H1 (cell line): ENCODE measurements at regions not wholly inside any gene's neighbourhood (a gene's known extent, or its start where the extent isn't known, plus 50 kb on each side); places are given as distances from the start of the nearest gene placed in this dataset.

Source experiments
- ATF2 ChIP-seq: IDR thresholded peaks from 2 replicates; pipeline ENCODE4 v1.6.1; 2012; ENCODE audit warnings: low read length, inconsistent platforms
- BCL11A ChIP-seq, 2 experiments: IDR thresholded peaks; one replicate each; pipeline ENCODE4 v1.6.1; 2011; ENCODE audit warnings: low read depth in 2 of 2, low read length in 2 of 2, mild to moderate bottlenecking in 2 of 2
- BRCA1 ChIP-seq: IDR thresholded peaks from 2 replicates; pipeline ENCODE4 v1.6.1; 2012; ENCODE audit warnings: low read depth, low read length, improper control_type of control experiment
- CBX5 ChIP-seq: fragments of 300-800, 300-1000 bp; sonication (generic); IDR thresholded peaks from 2 replicates; pipeline ENCODE4 v1.7.1; 2016; ENCODE audit warnings: antibody characterized with exemption, low read length, low read depth
- EGR1 ChIP-seq: IDR thresholded peaks from 2 replicates; pipeline ENCODE4 v1.6.1; 2011; ENCODE audit warnings: low read depth, low read length, borderline replicate concordance
- EP300 ChIP-seq, 2 experiments: IDR thresholded peaks; 1 replicate in 1 of 2; 2 replicates in 1 of 2; pipeline ENCODE4 v1.6.1; 2011 to 2012; ENCODE audit warnings: low read depth in 2 of 2, low read length in 2 of 2, mild to moderate bottlenecking in 2 of 2, borderline replicate concordance in 1 of 2, inconsistent platforms in 1 of 2, moderate library complexity in 1 of 2
- FOSL1 ChIP-seq: IDR thresholded peaks from 2 replicates; pipeline ENCODE4 v1.6.1; 2011; ENCODE audit warnings: mild to moderate bottlenecking, low read depth, low read length, moderate library complexity; ENCODE audit not compliant: insufficient read depth
- HDAC2 ChIP-seq, 2 experiments: fragments of 300-600 bp in 1 of 2; sonication (generic) in 1 of 2; IDR thresholded peaks; 2 replicates each; pipeline ENCODE4 v1.6.1; 2011 to 2012; ENCODE audit warnings: low read depth in 2 of 2, low read length in 2 of 2, mild to moderate bottlenecking in 2 of 2, moderate library complexity in 2 of 2, borderline replicate concordance in 1 of 2, inconsistent platforms in 1 of 2
- KDM4A ChIP-seq: IDR thresholded peaks from one replicate; pipeline ENCODE4 v1.7.1; 2012; ENCODE audit warnings: low read depth, mild to moderate bottlenecking, moderate library complexity, low read length, inconsistent platforms; ENCODE audit not compliant: severe bottlenecking
- MAFK ChIP-seq: IDR thresholded peaks from 2 replicates; pipeline ENCODE4 v1.6.1; 2012; ENCODE audit warnings: low read depth, mild to moderate bottlenecking, improper control_type of control experiment, low read length
- NRF1 ChIP-seq: IDR thresholded peaks from 2 replicates; pipeline ENCODE4 v1.6.1; 2011; ENCODE audit warnings: mild to moderate bottlenecking, low read depth, low read length, improper control_type of control experiment
- RBBP5 ChIP-seq: IDR thresholded peaks from 2 replicates; pipeline ENCODE4 v1.7.1; 2012; ENCODE audit warnings: low read depth, mild to moderate bottlenecking, inconsistent platforms, low read length, moderate library complexity, borderline replicate concordance
- RFX5 ChIP-seq: IDR thresholded peaks from 2 replicates; pipeline ENCODE4 v1.6.1; 2011; ENCODE audit warnings: low read depth, low read length, improper control_type of control experiment, borderline replicate concordance
- SUZ12 ChIP-seq: fragments of 200-600 bp; sonication (generic); IDR thresholded peaks from 2 replicates; pipeline ENCODE4 v1.6.1; 2012; ENCODE audit warnings: mild to moderate bottlenecking, inconsistent platforms, low read length, moderate library complexity, mixed read lengths
- TAF1 ChIP-seq: IDR thresholded peaks from 2 replicates; pipeline ENCODE4 v1.6.1; 2011; ENCODE audit warnings: mild to moderate bottlenecking, low read depth, low read length
- YY1 ChIP-seq: IDR thresholded peaks from 2 replicates; pipeline ENCODE4 v1.6.1; 2011; ENCODE audit warnings: low read depth, mild to moderate bottlenecking, low read length
- TF ChIP-seq, protein P1 (sequence below): IDR thresholded peaks from 2 replicates; pipeline ENCODE4 v1.6.1; 2012; ENCODE audit warnings: inconsistent platforms
- TF ChIP-seq, protein P2 (sequence below), 3 experiments: IDR thresholded peaks; 1 replicate in 2 of 3; 2 replicates in 1 of 3; pipeline versions ENCODE4 v1.5.1 to v1.6.1; 2011; ENCODE audit warnings: low read length in 3 of 3, mild to moderate bottlenecking in 3 of 3, inconsistent platforms in 2 of 3, low read depth in 1 of 3, moderate library complexity in 1 of 3; ENCODE audit not compliant: insufficient read depth in 1 of 3; ENCODE audit errors: control extremely low read depth in 1 of 3

- no peak for TF ChIP-seq RFX5
- TF ChIP-seq YY1 = no peak
- no peak for TF ChIP-seq SUZ12
- no peak for TF ChIP-seq BRCA1
- TF ChIP-seq EGR1 = no peak
- TF ChIP-seq KDM4A = peak; percentile 26
- 0 out of 2 replicates have a peak, but pooled peaks have one; percentile 68 for TF ChIP-seq RBBP5
- TF ChIP-seq FOSL1 = no peak
- TF ChIP-seq BCL11A (IDR thresholded peaks at IDR 0.05; ENCODE audit: low read depth in 2 of 2, low read length in 2 of 2) = no peak
- TF ChIP-seq ATF2 = no peak
- TF ChIP-seq HDAC2 (IDR thresholded peaks at IDR 0.05; ENCODE audit: borderline replicate concordance in 1 of 2, low read depth in 2 of 2, low read length in 2 of 2) = no peak
- no peak for TF ChIP-seq CBX5
- TF ChIP-seq, protein P1, sequence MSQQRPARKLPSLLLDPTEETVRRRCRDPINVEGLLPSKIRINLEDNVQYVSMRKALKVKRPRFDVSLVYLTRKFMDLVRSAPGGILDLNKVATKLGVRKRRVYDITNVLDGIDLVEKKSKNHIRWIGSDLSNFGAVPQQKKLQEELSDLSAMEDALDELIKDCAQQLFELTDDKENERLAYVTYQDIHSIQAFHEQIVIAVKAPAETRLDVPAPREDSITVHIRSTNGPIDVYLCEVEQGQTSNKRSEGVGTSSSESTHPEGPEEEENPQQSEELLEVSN = no peak
- TF ChIP-seq TAF1 = peak; percentile 70
- TF ChIP-seq NRF1 = no peak
- TF ChIP-seq, protein P2, sequence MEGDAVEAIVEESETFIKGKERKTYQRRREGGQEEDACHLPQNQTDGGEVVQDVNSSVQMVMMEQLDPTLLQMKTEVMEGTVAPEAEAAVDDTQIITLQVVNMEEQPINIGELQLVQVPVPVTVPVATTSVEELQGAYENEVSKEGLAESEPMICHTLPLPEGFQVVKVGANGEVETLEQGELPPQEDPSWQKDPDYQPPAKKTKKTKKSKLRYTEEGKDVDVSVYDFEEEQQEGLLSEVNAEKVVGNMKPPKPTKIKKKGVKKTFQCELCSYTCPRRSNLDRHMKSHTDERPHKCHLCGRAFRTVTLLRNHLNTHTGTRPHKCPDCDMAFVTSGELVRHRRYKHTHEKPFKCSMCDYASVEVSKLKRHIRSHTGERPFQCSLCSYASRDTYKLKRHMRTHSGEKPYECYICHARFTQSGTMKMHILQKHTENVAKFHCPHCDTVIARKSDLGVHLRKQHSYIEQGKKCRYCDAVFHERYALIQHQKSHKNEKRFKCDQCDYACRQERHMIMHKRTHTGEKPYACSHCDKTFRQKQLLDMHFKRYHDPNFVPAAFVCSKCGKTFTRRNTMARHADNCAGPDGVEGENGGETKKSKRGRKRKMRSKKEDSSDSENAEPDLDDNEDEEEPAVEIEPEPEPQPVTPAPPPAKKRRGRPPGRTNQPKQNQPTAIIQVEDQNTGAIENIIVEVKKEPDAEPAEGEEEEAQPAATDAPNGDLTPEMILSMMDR (IDR thresholded peaks at IDR 0.05; ENCODE audit: control extremely low read depth in 1 of 3, insufficient read depth in 1 of 3, low read depth in 1 of 3, low read length in 3 of 3) = no peak
- no peak for TF ChIP-seq MAFK
- no peak for TF ChIP-seq EP300 (IDR thresholded peaks at IDR 0.05; ENCODE audit: borderline replicate concordance in 1 of 2, low read depth in 2 of 2, low read length in 2 of 2)
Measured at GRCh38 chr6:27188061-27188884, 59.2 kb upstream of the PRSS16 start (continued).
